Mesendoderm (in vitro differentiated cells): ENCODE measurements at regions not wholly inside any gene's neighbourhood (a gene's known extent, or its start where the extent isn't known, plus 50 kb on each side); places are given as distances from the start of the nearest gene placed in this dataset.
A peak's percentile ranks its signal among the peaks of the same experiment; 100 is the strongest.
"Not testable (repeated sequence)": the region's sequence is repeated elsewhere in the genome, so short reads cannot be mapped to it uniquely, and the experiment has no call there.

Source experiments
- DNase-seq: peaks from one replicate; pipeline ENCODE4 v3.0.0; 2013
- H2AK5ac ChIP-seq: 2 replicates; pipeline ENCODE4 v1.6.1; 2013; ENCODE audit warnings: low read length, inconsistent platforms
- H2BK120ac ChIP-seq: 2 replicates; pipeline ENCODE4 v1.6.1; 2013; ENCODE audit warnings: low read depth, mild to moderate bottlenecking, low read length, moderate library complexity, mixed read lengths
- H2BK15ac ChIP-seq: replicated peaks from 2 replicates; pipeline ENCODE4 v1.6.1; 2013; ENCODE audit warnings: low read depth, mild to moderate bottlenecking, moderate library complexity
- H2BK5ac ChIP-seq: 2 replicates; pipeline ENCODE4 v1.6.1; 2013; ENCODE audit warnings: low read length, inconsistent platforms
- H3K18ac ChIP-seq: 2 replicates; pipeline ENCODE4 v1.6.1; 2013; ENCODE audit warnings: mild to moderate bottlenecking, low read length, mixed read lengths
- H3K23ac ChIP-seq: one replicate; pipeline ENCODE4 v1.6.1; 2013; ENCODE audit warnings: low read length
- H3K27ac ChIP-seq: 2 replicates; pipeline ENCODE4 v1.5.1; 2013; ENCODE audit warnings: low read depth, mild to moderate bottlenecking, inconsistent platforms, low read length, moderate library complexity
- H3K27me3 ChIP-seq: 2 replicates; pipeline ENCODE4 v1.6.1; 2013; ENCODE audit warnings: low read length, control low read depth, mild to moderate bottlenecking, inconsistent platforms; ENCODE audit not compliant: insufficient read depth, poor library complexity
- H3K36me3 ChIP-seq: 2 replicates; pipeline ENCODE4 v1.6.1; 2013; ENCODE audit warnings: low read length, inconsistent platforms; ENCODE audit not compliant: control insufficient read depth, insufficient read depth
- H3K4ac ChIP-seq: one replicate; pipeline ENCODE4 v1.6.1; 2013; ENCODE audit warnings: low read depth, mild to moderate bottlenecking, low read length, moderate library complexity
- H3K4me1 ChIP-seq: 2 replicates; pipeline ENCODE4 v1.6.1; 2013; ENCODE audit warnings: low read depth, low read length, inconsistent platforms; ENCODE audit not compliant: control insufficient read depth
- H3K4me2 ChIP-seq: 2 replicates; pipeline ENCODE4 v1.6.1; 2013; ENCODE audit warnings: low read length
- H3K4me3 ChIP-seq: 2 replicates; pipeline ENCODE4 v1.5.1; 2013; ENCODE audit warnings: mild to moderate bottlenecking, low read length
- H3K56ac ChIP-seq: one replicate; pipeline ENCODE4 v1.6.1; 2013; ENCODE audit warnings: low read length
- H3K79me1 ChIP-seq: 2 replicates; pipeline ENCODE4 v1.6.1; 2013; ENCODE audit warnings: low read length, inconsistent platforms
- H3K79me2 ChIP-seq: 2 replicates; pipeline ENCODE4 v1.6.1; 2013; ENCODE audit warnings: mild to moderate bottlenecking, low read length; ENCODE audit not compliant: control insufficient read depth, insufficient read depth
- H3K9ac ChIP-seq: 2 replicates; pipeline ENCODE4 v1.6.1; 2013; ENCODE audit warnings: low read length, inconsistent platforms
- H4K5ac ChIP-seq: one replicate; pipeline ENCODE4 v1.6.1; 2013; ENCODE audit warnings: low read length
- H4K8ac ChIP-seq: one replicate; pipeline ENCODE4 v1.6.1; 2013; ENCODE audit warnings: low read depth, mild to moderate bottlenecking, control low read depth, low read length, moderate library complexity
- WGBS: extraction: QIAGEN DNeasy Blood & Tissue Kit; methylation state at CpG from one replicate; pipeline ENCODE4 v1.1.7; 2013; ENCODE audit warnings: low lambda C conversion rate, missing lambda C conversion rate; ENCODE audit not compliant: insufficient coverage; ENCODE audit errors: extremely low coverage; 5-methylcytosine and 5-hydroxymethylcytosine counted together

DNA sequence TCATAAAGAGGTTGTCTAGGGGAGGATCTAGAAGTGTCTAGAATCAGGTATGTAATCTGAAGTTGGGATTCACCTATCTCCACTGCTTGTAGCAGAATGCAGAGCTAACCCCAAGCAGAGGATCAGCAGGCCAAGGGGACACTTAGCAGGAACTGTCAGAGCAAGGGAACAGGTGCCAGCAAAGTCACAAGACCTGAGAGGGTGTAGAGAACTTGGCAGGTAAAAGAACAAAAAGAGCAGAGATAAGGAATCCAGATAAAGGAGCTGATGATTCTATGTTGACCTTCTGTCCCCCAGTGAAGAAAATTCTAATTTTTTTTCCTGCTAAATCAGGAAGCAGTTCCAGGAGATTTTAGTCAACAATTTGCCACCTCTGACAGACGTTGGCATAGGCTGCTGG is 91.4 kb upstream of the CCDC71L start:
- Histone ChIP-seq H3K4ac (no peak overlapping the region), H3K4me2 (no peak overlapping the region), H3K4me3 (no peak overlapping the region), H3K36me3 (no peaks in the 10 kb centered on the region), H2BK15ac (no peak overlapping the region), H3K9ac (no peak overlapping the region), H3K23ac (no peak overlapping the region), H3K27ac (no peak overlapping the region), H2AK5ac (no peak overlapping the region), H3K79me1 (no peaks in the 10 kb centered on the region), H3K79me2 (no peaks in the 10 kb centered on the region), H3K4me1 (no peaks in the 10 kb centered on the region), H3K27me3 (no peaks in the 10 kb centered on the region), H2BK5ac (no peak overlapping the region), H4K5ac (no peak overlapping the region), H4K8ac (no peak overlapping the region), H3K56ac (no peak overlapping the region), H3K18ac (no peak overlapping the region), H2BK120ac (no peak overlapping the region)
- DNase-seq: no peak
- WGBS: no CpG with 5 or more reads among the region's 1 CpG

DNA sequence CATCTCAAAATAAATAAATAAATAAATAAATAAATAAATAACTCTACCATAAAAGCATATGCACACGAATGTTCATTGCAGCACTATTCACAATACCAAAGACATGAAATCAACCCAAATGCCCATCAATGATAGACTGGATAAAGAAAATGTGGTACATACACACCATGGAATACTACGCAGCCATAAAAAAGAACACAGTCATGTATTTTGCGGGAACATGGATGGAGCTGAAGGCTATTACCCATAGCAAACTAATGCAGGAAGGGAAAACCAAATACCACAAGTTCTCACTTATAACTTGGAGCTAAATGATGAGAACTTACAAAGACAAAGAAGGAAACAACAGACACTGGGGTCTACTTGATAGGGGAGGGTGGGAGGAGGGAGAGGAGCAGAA is 94.1 kb upstream of the CCDC71L start:
- not testable (repeated sequence) for DNase-seq, H3K4me1 ChIP-seq, H3K4me3 ChIP-seq, H2BK120ac ChIP-seq, H3K18ac ChIP-seq, H4K5ac ChIP-seq, H3K4ac ChIP-seq, H4K8ac ChIP-seq, H3K4me2 ChIP-seq, H3K36me3 ChIP-seq, H3K79me2 ChIP-seq, H3K23ac ChIP-seq, H3K79me1 ChIP-seq, H2BK5ac ChIP-seq, H3K27ac ChIP-seq, H3K27me3 ChIP-seq, H2AK5ac ChIP-seq, H3K56ac ChIP-seq, H2BK15ac ChIP-seq, H3K9ac ChIP-seq
- no CpG with 5 or more reads among the region's 3 CpGs for WGBS

DNA sequence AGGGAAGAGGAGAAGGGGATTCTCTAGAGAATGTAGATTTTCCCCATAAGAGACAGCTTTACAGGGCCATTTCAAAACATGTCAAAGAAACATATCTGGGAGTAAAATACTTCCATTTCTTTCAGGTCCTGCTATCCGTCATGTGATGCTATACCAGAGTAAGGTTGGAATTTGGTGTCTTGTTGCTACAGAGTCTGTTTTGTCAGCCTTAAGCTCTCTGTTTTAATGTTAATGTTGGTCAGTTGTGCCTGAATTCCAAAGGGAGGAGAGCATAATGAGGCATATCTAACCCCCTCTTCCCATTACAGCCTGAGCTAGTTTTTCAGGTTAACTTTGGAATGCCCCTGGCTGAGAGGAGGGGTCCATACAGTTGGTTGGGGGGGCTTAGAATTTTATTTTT is 94.7 kb upstream of the CCDC71L start:
- H3K18ac ChIP-seq: no peak overlapping the region
- peak; percentile 40 for DNase-seq
- no peaks in the 10 kb centered on the region for H3K79me1 ChIP-seq
- no peak overlapping the region for H3K4me3 ChIP-seq
- no peak overlapping the region for H3K27ac ChIP-seq
- no CpG with 5 or more reads among the region's 1 CpG for WGBS
- no peak overlapping the region for H3K4me2 ChIP-seq
- H4K5ac ChIP-seq: no peak overlapping the region
- no peak overlapping the region for H3K23ac ChIP-seq
- H4K8ac ChIP-seq: no peak overlapping the region
- H2BK15ac ChIP-seq: no peak overlapping the region
- H3K79me2 ChIP-seq: no peaks in the 10 kb centered on the region
- H2AK5ac ChIP-seq: no peak overlapping the region
- no peaks in the 10 kb centered on the region for H3K36me3 ChIP-seq
- H2BK5ac ChIP-seq: no peak overlapping the region
- H3K4ac ChIP-seq: no peak overlapping the region
- no peak overlapping the region for H3K56ac ChIP-seq
- H3K9ac ChIP-seq: no peak overlapping the region
- no peaks in the 10 kb centered on the region for H3K27me3 ChIP-seq
- no peaks in the 10 kb centered on the region for H3K4me1 ChIP-seq
- no peak overlapping the region for H2BK120ac ChIP-seq

DNA sequence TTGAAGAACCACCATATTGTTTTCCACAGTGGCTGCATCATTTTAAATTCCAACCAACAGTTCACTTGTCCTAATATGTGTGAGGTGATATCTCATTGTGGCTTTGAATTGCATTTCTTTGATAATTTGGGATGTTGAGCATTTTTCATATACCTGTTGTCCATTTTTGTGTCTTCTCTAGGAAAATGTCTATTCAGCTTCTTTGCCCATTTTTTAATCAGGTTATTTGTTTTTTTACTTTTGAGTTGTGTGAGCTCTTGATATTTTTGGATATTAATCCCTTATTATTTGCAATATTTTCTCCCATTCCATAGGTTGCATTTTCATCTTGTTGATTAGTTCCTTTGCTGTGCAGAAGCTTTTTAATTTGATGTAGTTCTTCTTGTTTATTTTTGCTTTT is 95.1 kb upstream of the CCDC71L start:
- H3K4ac ChIP-seq: no peak overlapping the region
- no peak overlapping the region for H3K4me3 ChIP-seq
- no peak overlapping the region for H3K18ac ChIP-seq
- no peak overlapping the region for H3K9ac ChIP-seq
- H3K4me1 ChIP-seq: no peaks in the 10 kb centered on the region
- no peaks in the 10 kb centered on the region for H3K36me3 ChIP-seq
- H3K27me3 ChIP-seq: no peaks in the 10 kb centered on the region
- H2AK5ac ChIP-seq: no peak overlapping the region
- H2BK15ac ChIP-seq: no peak overlapping the region
- H3K4me2 ChIP-seq: no peak overlapping the region
- no peaks in the 10 kb centered on the region for H3K79me1 ChIP-seq
- H3K79me2 ChIP-seq: no peaks in the 10 kb centered on the region
- no peak overlapping the region for H3K23ac ChIP-seq
- no peak for DNase-seq
- no peak overlapping the region for H3K56ac ChIP-seq
- H4K5ac ChIP-seq: no peak overlapping the region
- no peak overlapping the region for H3K27ac ChIP-seq
- H2BK120ac ChIP-seq: no peak overlapping the region
- H2BK5ac ChIP-seq: no peak overlapping the region
- H4K8ac ChIP-seq: no peak overlapping the region

DNA sequence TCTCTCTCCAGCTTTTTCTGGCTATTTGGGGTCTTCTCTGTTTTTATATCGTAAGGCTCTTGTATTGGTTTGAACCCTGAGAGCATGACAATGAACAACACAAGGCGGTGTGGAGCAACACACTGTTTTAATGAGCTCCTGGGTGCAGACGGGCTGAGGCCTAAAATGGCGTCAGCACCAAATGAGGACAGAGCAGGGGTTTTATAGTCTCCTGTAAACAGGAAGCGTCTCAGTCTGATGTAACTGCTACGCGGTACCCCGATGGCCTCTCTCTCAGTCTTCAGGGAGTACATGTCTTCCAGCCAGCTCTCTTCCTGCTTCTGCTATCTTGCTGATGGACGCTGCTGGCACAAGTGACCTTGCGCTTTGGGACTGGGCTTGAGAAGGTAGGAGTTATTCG is 95.9 kb upstream of the CCDC71L start:
- Histone ChIP-seq H3K4me1 (no peaks in the 10 kb centered on the region), H3K9ac (no peak overlapping the region), H3K79me1 (no peaks in the 10 kb centered on the region), H3K23ac (no peak overlapping the region), H2BK120ac (no peak overlapping the region), H4K8ac (no peak overlapping the region), H2AK5ac (no peak overlapping the region), H3K18ac (no peak overlapping the region), H3K4me2 (no peak overlapping the region), H3K56ac (no peak overlapping the region), H3K36me3 (no peaks in the 10 kb centered on the region), H3K27me3 (no peaks in the 10 kb centered on the region), H3K79me2 (no peaks in the 10 kb centered on the region), H3K27ac (no peak overlapping the region), H2BK5ac (no peak overlapping the region), H3K4me3 (no peak overlapping the region), H2BK15ac (no peak overlapping the region), H3K4ac (no peak overlapping the region), H4K5ac (no peak overlapping the region)
- no peak for DNase-seq
- WGBS: no CpG with 5 or more reads among the region's 11 CpGs

DNA sequence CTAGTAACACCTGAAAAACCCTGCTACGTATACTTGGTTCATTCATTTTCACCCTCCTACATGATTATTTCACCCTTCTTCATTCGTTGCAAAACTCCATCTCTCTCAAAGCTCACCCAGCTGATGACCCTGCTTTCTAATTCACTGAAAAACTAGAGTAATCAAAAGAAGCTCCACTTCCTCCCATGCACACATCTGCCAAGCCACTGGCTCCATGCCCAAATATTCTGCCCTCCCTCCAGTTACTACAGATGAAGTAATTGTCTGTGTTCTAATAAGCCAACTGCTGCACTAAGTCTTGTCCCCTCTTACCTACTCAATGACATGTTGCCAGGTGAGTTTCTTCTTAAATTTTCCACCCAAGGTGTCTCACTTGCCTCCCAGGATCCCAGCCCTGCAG is 96.9 kb upstream of the CCDC71L start:
- H3K27ac ChIP-seq: no peak overlapping the region
- H3K36me3 ChIP-seq: no peaks in the 10 kb centered on the region
- H2BK120ac ChIP-seq: no peak overlapping the region
- DNase-seq: no peak
- no peak overlapping the region for H3K9ac ChIP-seq
- H3K4me2 ChIP-seq: no peak overlapping the region
- no peak overlapping the region for H3K4me3 ChIP-seq
- H4K8ac ChIP-seq: no peak overlapping the region
- H4K5ac ChIP-seq: no peak overlapping the region
- no peaks in the 10 kb centered on the region for H3K27me3 ChIP-seq
- no peak overlapping the region for H3K56ac ChIP-seq
- no peaks in the 10 kb centered on the region for H3K4me1 ChIP-seq
- H3K4ac ChIP-seq: no peak overlapping the region
- H2BK15ac ChIP-seq: no peak overlapping the region
- H3K18ac ChIP-seq: no peak overlapping the region
- H3K23ac ChIP-seq: no peak overlapping the region
- H3K79me1 ChIP-seq: no peaks in the 10 kb centered on the region
- no peaks in the 10 kb centered on the region for H3K79me2 ChIP-seq
- no CpG with 5 or more reads among the region's 2 CpGs for WGBS
- no peak overlapping the region for H2AK5ac ChIP-seq
- no peak overlapping the region for H2BK5ac ChIP-seq
